Activated CD4-positive, alpha-beta memory T cell treated with anti-CD3 and anti-CD28 coated beads for 36 hours (primary cell): ENCODE measurements at regions not wholly inside any gene's neighbourhood (a gene's known extent, or its start where the extent isn't known, plus 50 kb on each side); places are given as distances from the start of the nearest gene placed in this dataset.
A peak's percentile ranks its signal among the peaks of the same experiment; 100 is the strongest.

Source experiments
- CTCF ChIA-PET: fragments of 350-600 bp; sonication (Branson Sonifier 250); formaldehyde crosslinking; loops from one replicate; lab custom pipeline; 2021; ENCODE audit warnings: antibody characterized with exemption, inconsistent platforms; lab: Charles Lee
- POLR2A ChIA-PET: fragments of 350-600 bp; sonication (Branson Sonifier 250); formaldehyde crosslinking; loops from one replicate; lab custom pipeline; 2021; ENCODE audit warnings: antibody characterized with exemption; lab: Charles Lee
- DNase-seq: peaks from one replicate; pipeline ENCODE4 v3.0.0-alpha.2; 2020
- H3K27ac Mint-ChIP-seq: one replicate; pipeline ENCODE4 v1.8.0; 2021; ENCODE audit warnings: mixed read lengths
- H3K27me3 Mint-ChIP-seq: one replicate; pipeline ENCODE4 v1.8.0; 2021; ENCODE audit warnings: mixed read lengths
- H3K36me3 Mint-ChIP-seq: one replicate; pipeline ENCODE4 v1.8.0; 2021; ENCODE audit warnings: mixed read lengths
- H3K4me1 Mint-ChIP-seq: one replicate; pipeline ENCODE4 v1.8.0; 2021; ENCODE audit warnings: low read depth, mixed read lengths
- H3K4me3 Mint-ChIP-seq: one replicate; pipeline ENCODE4 v1.8.0; 2021; ENCODE audit warnings: mild to moderate bottlenecking, mixed read lengths
- H3K9me3 Mint-ChIP-seq: one replicate; pipeline ENCODE4 v1.8.0; 2021; ENCODE audit warnings: mixed read lengths
- intact Hi-C: fragments of 100-400 bp; cut with micrococcal nuclease; formaldehyde crosslinking; loops from one replicate; pipeline ENCODE4 v1.15.1; 2023

GRCh38 chr5:153299891-153300290 lies 190.6 kb upstream of the GRIA1 start:
- ChIA-PET CTCF (no interaction called here), POLR2A (no interaction called here)
- no peaks in the 10 kb centered on the region for H3K4me1 Mint-ChIP-seq
- no peak overlapping the region for H3K4me3 Mint-ChIP-seq
- H3K27ac Mint-ChIP-seq, result no peak overlapping the region
- peaks cover 15% of the 10 kb centered on the region for H3K9me3 Mint-ChIP-seq
- H3K36me3 Mint-ChIP-seq, result no peaks in the 10 kb centered on the region
- intact Hi-C loops, result no loop called here
- DNase-seq, result no peak
- H3K27me3 Mint-ChIP-seq, result no peaks in the 10 kb centered on the region

DNA sequence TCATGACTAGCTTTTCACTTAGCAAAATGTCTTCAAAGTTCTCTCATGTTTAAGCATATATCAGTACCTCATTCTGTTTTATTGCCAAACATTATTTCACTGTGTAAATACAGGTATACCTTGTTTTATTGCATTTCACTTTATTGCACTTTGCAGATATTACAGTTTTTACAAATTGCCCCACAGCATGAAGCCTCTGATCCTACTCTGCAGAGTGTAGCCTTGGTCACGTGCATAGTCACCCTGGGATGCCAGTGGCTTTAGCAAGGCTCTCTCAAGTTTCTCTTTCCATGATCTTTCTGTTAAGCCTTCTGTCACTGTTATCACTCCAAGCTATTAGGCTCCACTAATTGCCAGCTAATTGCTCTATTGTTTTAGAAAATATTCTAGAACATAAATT lies 182.2 kb upstream of the GRIA1 start:
- CTCF ChIA-PET, result no interaction called here
- H3K27ac Mint-ChIP-seq, result no peak overlapping the region
- intact Hi-C loops, result no loop called here
- no peak for DNase-seq
- peaks cover 2% of the 10 kb centered on the region for H3K9me3 Mint-ChIP-seq
- H3K4me1 Mint-ChIP-seq, result no peaks in the 10 kb centered on the region
- H3K36me3 Mint-ChIP-seq, result no peaks in the 10 kb centered on the region
- H3K4me3 Mint-ChIP-seq, result no peak overlapping the region
- no peaks in the 10 kb centered on the region for H3K27me3 Mint-ChIP-seq
- POLR2A ChIA-PET, result no interaction called here

DNA sequence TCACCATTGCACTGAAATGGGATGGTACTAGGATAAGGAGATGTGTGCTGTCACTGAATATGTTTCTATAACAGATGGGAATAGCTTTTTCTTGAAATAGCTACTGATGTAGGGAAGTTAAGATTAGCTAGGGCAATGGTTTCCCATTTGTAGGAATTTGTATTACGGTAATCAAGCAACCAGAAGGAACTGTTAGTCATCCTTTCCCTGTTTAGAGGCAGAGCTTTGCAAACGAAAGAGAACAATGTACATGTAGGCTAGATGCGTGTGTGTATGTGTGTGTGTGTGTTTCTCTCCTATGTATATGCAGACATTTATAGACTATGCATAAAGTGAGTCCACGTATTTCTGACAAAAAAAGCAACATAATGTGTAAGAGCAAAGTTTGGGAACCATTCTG lies 171.9 kb upstream of the GRIA1 start:
- no peak for DNase-seq
- POLR2A ChIA-PET, result no interaction called here
- CTCF ChIA-PET, result no interaction called here
- H3K9me3 Mint-ChIP-seq, result no peaks in the 10 kb centered on the region
- no peak overlapping the region for H3K4me3 Mint-ChIP-seq
- no peaks in the 10 kb centered on the region for H3K4me1 Mint-ChIP-seq
- no peaks in the 10 kb centered on the region for H3K36me3 Mint-ChIP-seq
- no peaks in the 10 kb centered on the region for H3K27me3 Mint-ChIP-seq
- no peak overlapping the region for H3K27ac Mint-ChIP-seq
- intact Hi-C loops, result no loop called here

GRCh38 chr5:153321478-153321877 lies 169.0 kb upstream of the GRIA1 start:
- H3K27ac Mint-ChIP-seq, result no peak overlapping the region
- no peaks in the 10 kb centered on the region for H3K9me3 Mint-ChIP-seq
- no peaks in the 10 kb centered on the region for H3K4me1 Mint-ChIP-seq
- H3K4me3 Mint-ChIP-seq, result no peak overlapping the region
- H3K36me3 Mint-ChIP-seq, result no peaks in the 10 kb centered on the region
- no peak for DNase-seq
- ChIA-PET POLR2A (no interaction called here), CTCF (no interaction called here)
- no peaks in the 10 kb centered on the region for H3K27me3 Mint-ChIP-seq
- intact Hi-C loops, result no loop called here

GRCh38 chr5:153340139-153340538 lies 150.3 kb upstream of the GRIA1 start:
- Mint-ChIP-seq H3K4me1 (no peaks in the 10 kb centered on the region), H3K4me3 (no peak overlapping the region), H3K36me3 (no peaks in the 10 kb centered on the region), H3K9me3 (peaks cover 2% of the 10 kb centered on the region), H3K27me3 (no peaks in the 10 kb centered on the region), H3K27ac (no peak overlapping the region)
- ChIA-PET POLR2A (no interaction called here), CTCF (no interaction called here)
- no peak for DNase-seq
- intact Hi-C loops, result no loop called here

DNA sequence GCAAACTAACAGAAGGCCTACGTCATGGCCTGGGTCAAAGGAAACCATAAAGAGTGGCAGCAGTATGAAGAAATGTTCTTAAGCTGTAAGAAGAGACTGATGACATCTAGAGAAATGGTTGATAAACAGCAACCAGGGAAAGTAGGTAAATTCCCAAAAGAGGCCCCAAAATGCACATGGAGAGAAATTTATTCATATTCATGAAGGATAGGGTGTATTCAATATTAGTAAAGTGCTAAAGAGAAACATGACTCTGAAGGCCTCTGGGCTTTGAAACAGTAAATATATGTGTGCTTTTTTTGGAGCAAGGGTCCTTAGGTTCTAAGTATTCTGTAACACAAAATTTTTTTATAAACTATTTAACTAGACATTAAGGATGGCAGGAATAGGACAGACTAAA lies 149.7 kb upstream of the GRIA1 start:
- H3K36me3 Mint-ChIP-seq, result no peaks in the 10 kb centered on the region
- intact Hi-C loops, result no loop called here
- ChIA-PET CTCF (no interaction called here), POLR2A (no interaction called here)
- H3K27me3 Mint-ChIP-seq, result no peaks in the 10 kb centered on the region
- no peaks in the 10 kb centered on the region for H3K4me1 Mint-ChIP-seq
- H3K4me3 Mint-ChIP-seq, result no peak overlapping the region
- no peak for DNase-seq
- no peak overlapping the region for H3K27ac Mint-ChIP-seq
- H3K9me3 Mint-ChIP-seq, result peaks cover 2% of the 10 kb centered on the region

DNA sequence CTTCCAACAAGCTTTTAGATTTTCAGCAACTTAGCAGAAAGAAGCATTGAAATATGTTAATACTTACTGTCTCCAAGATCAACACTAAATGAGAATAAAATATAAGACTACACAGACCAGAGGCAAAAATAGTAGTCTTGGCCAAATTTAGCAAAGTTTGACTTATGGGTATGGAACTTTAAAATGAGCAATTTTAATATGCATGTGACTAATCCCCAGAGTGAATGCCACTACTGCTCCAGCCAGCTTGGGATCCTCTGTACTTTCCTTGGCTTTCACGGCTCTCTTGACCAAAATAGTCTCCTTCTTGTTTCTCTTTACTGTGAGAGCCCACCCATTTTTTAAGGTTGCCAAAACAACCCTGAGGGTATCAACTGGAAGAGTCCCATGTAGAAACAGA lies 148.0 kb upstream of the GRIA1 start:
- H3K9me3 Mint-ChIP-seq, result no peaks in the 10 kb centered on the region

DNA sequence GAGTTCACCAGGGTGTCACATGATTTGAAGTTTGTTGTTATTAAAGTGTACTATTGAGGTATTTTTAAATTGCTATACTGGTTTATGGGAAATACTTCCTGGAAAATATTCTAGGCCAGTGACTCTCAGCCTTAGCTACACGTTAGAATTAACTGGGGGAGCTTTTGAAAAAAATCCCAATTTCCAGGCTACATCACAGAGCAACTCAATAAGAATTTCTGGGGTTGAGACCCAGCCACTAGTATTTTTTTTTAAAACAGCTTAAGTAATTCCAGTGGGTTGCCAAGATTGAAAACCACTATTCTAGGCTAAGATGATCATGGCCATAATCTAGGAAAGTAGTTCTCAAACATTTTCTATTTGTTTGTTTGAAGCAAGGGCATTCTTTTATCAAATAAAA lies 142.9 kb upstream of the GRIA1 start:
- intact Hi-C loops, result no loop called here
- H3K9me3 Mint-ChIP-seq, result no peaks in the 10 kb centered on the region
- peaks cover 4% of the 10 kb centered on the region for H3K4me1 Mint-ChIP-seq
- H3K36me3 Mint-ChIP-seq, result no peaks in the 10 kb centered on the region
- POLR2A ChIA-PET, result no interaction called here
- peaks cover 2% of the 10 kb centered on the region for H3K27me3 Mint-ChIP-seq
- DNase-seq, result no peak
- H3K27ac Mint-ChIP-seq, result no peak overlapping the region
- no peak overlapping the region for H3K4me3 Mint-ChIP-seq
- CTCF ChIA-PET, result no interaction called here

More for the DNA sequence above, 148.0 kb upstream of the GRIA1 start:
- intact Hi-C loops, result no loop called here
- CTCF ChIA-PET, result no interaction called here
- H3K4me3 Mint-ChIP-seq, result no peak overlapping the region
- POLR2A ChIA-PET, result no interaction called here
- H3K36me3 Mint-ChIP-seq, result no peaks in the 10 kb centered on the region
- no peak overlapping the region for H3K27ac Mint-ChIP-seq
- H3K4me1 Mint-ChIP-seq, result no peaks in the 10 kb centered on the region
- no peak for DNase-seq
- no peaks in the 10 kb centered on the region for H3K27me3 Mint-ChIP-seq

DNA sequence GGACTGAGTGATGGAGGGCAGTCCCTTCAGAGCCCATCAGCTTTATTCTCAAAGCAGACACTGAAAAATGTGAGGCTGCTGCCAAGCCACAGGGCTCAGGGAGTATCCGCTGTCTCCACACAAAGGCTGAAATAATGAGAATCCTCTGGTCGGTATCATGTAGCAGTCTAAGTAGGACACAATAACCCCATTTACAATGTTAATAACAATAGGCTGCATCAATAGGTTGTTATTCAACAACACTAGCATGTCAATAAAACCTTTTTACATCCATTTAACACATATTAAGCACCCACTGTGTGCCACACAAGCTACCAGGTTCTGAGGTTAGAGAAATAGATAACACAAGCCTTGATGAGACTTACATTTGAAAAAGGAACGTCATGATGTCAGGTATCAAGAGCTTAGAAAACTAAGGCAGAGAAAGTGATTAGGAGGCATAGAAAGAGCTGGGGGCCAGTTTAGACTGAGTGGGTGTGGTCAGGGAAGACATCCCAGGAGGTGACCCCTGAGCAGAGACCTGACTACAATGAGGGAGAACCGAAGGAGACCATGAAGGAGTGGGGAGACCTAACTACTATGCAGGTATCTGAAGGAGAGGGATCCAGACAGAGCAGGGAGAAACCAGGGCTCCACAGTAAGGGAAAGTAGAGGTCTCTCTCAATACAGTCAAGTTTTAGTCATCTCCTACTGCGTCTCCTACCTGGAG lies 140.1 kb upstream of the GRIA1 start:
- peaks cover 11% of the 10 kb centered on the region for H3K4me1 Mint-ChIP-seq
- ChIA-PET CTCF (no interaction called here), POLR2A (no interaction called here)
- H3K4me3 Mint-ChIP-seq, result no peak overlapping the region
- no peak for DNase-seq
- peaks cover 5% of the 10 kb centered on the region for H3K27me3 Mint-ChIP-seq
- intact Hi-C loops, result no loop called here
- no peak overlapping the region for H3K27ac Mint-ChIP-seq
- no peaks in the 10 kb centered on the region for H3K9me3 Mint-ChIP-seq
- no peaks in the 10 kb centered on the region for H3K36me3 Mint-ChIP-seq

GRCh38 chr5:153352685-153353219 lies 137.7 kb upstream of the GRIA1 start:
- Mint-ChIP-seq H3K27ac (no peak overlapping the region), H3K36me3 (no peaks in the 10 kb centered on the region), H3K4me1 (peaks cover 11% of the 10 kb centered on the region), H3K4me3 (peak overlapping the region; percentile 16), H3K9me3 (no peaks in the 10 kb centered on the region), H3K27me3 (peaks cover 5% of the 10 kb centered on the region)
- ChIA-PET CTCF (no interaction called here), POLR2A (no interaction called here)
- peak; percentile 34 for DNase-seq
- intact Hi-C loops, result no loop called here

- no peaks in the 10 kb centered on the region for H3K36me3 Mint-ChIP-seq
- no peak overlapping the region for H3K27ac Mint-ChIP-seq
- no peak for DNase-seq
- intact Hi-C loops, result no loop called here
- ChIA-PET POLR2A (no interaction called here), CTCF (no interaction called here)
- peaks cover 3% of the 10 kb centered on the region for H3K27me3 Mint-ChIP-seq
- H3K4me1 Mint-ChIP-seq, result peaks cover 10% of the 10 kb centered on the region
- no peaks in the 10 kb centered on the region for H3K9me3 Mint-ChIP-seq
- no peak overlapping the region for H3K4me3 Mint-ChIP-seq
These were observed 132.9 kb upstream of the GRIA1 start for GRCh38 chr5:153357493-153358112.

GRCh38 chr5:153358315-153358976 lies 132.0 kb upstream of the GRIA1 start:
- no peak for DNase-seq
- POLR2A ChIA-PET, result no interaction called here
- Mint-ChIP-seq H3K27me3 (no peaks in the 10 kb centered on the region), H3K36me3 (no peaks in the 10 kb centered on the region), H3K27ac (no peak overlapping the region), H3K9me3 (no peaks in the 10 kb centered on the region), H3K4me3 (no peak overlapping the region), H3K4me1 (peaks cover 4% of the 10 kb centered on the region)
- intact Hi-C loops, result no loop called here
- CTCF ChIA-PET, result no interaction called here
